Erythroblast (primary cell): ENCODE measurements at regions not wholly inside any gene's neighbourhood (a gene's known extent, or its start where the extent isn't known, plus 50 kb on each side); places are given as distances from the start of the nearest gene placed in this dataset.

ENCODE experiments used
- GATA1 ChIP-seq: IDR thresholded peaks from 2 replicates; pipeline ENCODE4 v1.6.1; 2011; ENCODE audit warnings: low read depth, mild to moderate bottlenecking, control low read depth, low read length, moderate library complexity
- POLR2A ChIP-seq: IDR thresholded peaks from 2 replicates; pipeline ENCODE4 v1.6.1; 2011; ENCODE audit warnings: mild to moderate bottlenecking, low read length

- TF ChIP-seq POLR2A (no peak), GATA1 (no peak)
Measured at GRCh38 chr20:55057779-55058415, 582.5 kb downstream of the DOK5 start.
